HG03095 (cell line): ENCODE measurements at regions not wholly inside any gene's neighbourhood (a gene's known extent, or its start where the extent isn't known, plus 50 kb on each side); places are given as distances from the start of the nearest gene placed in this dataset.
"Not testable (repeated sequence)": the region's sequence is repeated elsewhere in the genome, so short reads cannot be mapped to it uniquely, and the experiment has no call there.

ENCODE experiments used
- ATAC-seq: cut with Tn5 transposase; IDR thresholded peaks from one replicate; pipeline ENCODE4 v1.9.1; 2021; ENCODE audit warnings: moderate library complexity; ENCODE audit not compliant: unreplicated experiment

DNA sequence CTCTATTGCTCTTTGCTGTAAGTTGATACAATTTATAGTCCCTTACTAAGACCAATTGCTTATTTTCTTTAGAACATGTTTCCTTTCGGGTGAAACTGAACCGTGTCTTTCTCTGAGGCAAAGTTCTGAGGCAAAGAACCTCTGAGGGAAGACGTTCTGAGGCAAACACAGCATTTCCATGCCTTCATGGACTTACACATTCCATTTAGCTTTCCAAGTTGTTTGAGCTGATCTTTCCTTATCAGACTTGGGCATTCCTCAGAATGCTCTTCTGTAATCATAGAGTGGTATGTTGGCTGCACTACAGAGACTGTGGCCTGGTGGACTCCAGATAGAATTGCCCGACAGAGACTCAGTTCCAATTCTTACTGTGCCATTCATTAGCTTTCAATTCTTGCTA lies 579.1 kb downstream of the KCTD12 start:
- no peak for ATAC-seq

DNA sequence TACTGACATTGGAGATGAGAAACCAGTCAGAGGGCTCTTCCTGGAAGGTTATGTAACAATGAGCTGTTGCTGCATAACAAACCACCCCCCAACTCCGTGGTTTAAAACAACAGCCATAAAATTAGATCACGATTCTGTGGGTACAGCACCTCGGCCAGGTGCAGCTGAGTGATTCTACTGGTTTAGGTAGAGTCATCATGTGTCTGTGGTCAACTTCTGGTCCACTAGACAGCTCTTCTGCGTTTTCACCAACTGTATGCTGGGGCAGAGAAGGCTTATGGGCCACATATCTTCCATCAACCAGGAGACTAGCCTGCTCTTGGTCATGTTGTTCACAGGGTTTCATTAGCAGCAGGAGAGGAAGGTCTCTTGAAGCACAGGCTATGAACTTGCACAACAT lies 585.5 kb downstream of the KCTD12 start:
- ATAC-seq: no peak

DNA sequence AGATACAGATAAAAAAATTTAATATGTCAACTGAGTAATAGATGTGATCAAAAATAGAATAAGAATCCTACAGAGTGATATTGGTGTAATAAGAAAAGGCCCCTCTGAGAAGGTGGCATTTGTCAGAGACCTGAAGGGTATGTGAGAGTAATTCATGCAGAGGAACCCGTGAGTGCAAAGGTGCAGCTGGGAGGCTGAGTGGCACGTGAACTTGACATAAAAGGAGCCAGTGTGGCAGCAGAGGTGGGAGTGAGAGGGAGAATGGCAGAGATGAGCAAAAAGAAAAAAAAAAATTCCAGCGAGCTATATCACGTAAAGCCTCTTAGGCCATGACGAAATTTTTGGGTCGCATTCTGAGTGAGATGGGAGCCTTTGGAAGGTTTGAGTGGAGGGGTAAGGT lies 588.9 kb downstream of the KCTD12 start:
- no peak for ATAC-seq

DNA sequence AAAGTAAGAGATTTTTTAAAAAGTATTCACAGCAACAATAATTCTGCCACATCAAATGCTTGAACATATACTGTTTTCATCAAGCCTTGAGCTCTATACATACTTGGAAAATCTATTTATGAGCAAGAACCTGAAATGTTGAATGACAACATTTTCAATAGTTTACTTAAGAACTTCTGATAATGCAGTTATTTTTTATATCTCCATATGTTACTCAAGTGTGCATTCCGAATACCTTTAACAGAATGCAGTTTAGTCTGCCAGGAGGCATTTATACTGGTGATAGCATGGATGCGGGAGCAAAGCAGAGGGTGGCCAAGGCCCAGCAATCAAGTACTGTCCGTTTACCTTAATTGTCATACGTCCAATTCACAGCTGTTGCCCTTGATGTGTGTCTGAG lies 589.5 kb downstream of the KCTD12 start:
- no peak for ATAC-seq

DNA sequence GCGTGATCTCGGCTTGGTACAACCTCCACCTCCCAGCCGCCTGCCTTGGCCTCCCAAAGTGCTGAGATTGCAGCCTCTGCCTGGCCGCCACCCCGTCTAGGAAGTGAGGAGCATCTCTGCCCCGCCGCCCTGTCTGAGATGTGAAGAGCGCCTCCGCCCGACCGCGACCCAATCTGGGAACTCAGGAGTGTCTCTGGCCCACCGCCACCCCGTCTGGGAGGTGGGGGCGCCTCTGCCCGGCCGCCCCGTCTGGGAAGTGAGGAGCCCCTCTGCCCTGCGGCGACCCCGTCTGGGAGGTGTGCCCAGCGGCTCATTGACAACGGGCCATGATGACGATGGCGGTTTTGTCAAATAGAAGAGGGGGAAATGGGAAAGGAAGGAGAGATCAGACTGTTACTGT lies 591.2 kb downstream of the KCTD12 start:
- ATAC-seq: not testable (repeated sequence)

DNA sequence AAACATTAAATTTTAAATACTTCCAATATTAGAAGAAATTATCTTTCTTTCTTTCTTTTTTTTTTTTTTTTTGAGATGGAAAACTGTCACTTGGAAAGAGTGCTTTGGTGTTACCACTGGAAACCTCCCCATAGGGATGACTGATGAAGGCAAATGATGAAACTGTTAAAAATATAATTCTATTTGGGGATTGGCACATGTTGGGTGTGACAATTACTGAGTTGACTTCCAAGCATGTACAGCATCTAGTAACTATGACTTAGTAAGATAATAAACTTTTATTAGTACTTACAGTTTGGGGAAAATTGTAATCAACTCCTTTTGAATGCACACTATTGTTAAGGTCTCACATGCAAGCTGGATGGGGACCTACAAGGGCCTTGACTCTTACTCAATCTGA lies 592.5 kb downstream of the KCTD12 start:
- ATAC-seq: no peak

DNA sequence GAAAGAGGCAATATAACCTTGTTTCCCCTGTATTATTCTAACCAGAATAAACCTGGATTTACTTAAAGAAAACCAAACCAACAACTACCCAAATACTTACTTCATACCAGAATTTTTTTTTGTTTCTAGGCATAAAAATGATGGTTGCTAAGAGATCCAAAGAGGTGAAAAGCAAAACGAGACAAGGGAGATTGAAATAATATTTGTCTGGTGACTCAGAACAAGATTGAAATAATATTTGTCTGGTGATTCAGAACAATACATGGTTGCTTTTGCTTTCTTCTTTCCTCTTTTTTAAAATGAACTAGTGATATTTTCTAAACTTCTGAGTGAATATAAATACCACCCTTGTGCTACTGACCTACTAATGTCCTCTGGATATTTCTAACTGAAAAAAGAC lies 592.9 kb downstream of the KCTD12 start:
- no peak for ATAC-seq

DNA sequence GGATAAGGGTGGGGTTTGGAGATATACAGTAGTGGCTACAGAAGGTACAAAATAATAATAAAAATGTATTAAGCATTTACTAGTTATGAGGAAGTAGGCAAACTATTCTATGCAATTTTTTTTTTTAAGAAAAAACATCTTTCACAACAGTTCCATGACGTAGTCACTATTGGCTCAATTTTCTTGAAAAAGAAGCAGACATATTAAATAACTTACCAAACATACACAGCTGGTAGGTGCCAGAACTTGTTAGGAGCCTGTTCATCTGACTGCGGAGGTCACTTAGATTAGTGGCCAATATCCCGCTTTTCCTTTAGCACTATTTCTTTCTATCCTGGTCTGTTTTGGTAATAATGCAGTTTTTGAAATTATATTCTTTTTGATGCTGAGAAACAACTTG lies 593.5 kb downstream of the KCTD12 start:
- ATAC-seq: no peak

DNA sequence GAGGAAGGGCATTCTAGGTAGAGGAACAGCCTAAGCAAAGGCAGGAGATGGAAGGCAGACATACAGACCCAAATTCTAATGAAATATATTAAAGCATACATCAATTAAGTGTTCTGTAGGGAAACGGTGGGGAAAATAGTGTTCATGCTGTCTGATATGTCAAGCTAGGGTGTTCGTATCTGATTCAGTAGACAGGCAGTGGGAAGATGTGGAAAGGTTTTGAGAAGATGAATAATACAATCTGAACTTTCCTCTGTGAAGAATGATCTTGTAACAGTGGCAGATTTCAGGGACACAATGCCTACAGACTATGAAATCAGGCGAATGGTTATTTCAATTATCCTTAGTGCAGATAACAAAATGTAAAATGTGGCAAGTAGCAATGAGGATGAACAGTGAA lies 594.2 kb downstream of the KCTD12 start:
- ATAC-seq: no peak

DNA sequence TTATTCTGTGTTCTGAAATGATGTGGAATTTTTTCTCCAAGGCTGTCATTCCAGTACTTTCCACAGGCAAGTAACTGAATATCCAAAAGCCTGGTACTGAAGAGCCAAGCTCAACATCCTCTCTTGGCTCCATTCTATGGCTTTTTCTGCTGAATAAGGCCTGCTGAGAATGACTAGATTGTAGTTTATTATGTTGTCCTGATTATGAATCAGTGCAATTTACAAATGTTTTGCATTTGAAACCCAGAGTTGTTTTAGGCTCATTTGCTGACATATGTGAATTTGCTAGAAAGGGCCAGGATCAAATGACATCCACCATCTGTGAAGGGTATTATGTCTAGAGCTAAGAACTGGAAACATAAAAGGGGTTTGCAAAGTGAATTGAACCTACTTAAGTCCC lies 596.6 kb downstream of the KCTD12 start:
- no peak for ATAC-seq

DNA sequence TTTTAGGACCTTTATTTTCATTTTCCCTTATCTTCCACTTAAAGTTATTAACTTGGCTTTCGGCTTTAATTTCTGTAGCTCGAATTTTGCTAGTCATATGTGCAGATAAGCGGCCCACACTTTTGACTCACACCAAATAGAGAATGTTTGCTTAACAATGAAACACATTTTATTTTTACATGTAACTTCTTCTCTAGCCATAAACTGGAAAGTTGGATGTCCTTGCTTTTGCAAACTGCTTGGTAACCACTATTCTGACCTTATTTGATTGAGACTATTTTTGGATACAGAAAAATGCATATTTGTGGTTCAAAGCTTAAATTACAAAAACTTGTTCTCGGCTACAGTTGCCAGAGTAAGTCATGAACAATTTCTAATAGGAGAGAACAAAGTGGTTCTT lies 600.0 kb downstream of the KCTD12 start:
- no peak for ATAC-seq

DNA sequence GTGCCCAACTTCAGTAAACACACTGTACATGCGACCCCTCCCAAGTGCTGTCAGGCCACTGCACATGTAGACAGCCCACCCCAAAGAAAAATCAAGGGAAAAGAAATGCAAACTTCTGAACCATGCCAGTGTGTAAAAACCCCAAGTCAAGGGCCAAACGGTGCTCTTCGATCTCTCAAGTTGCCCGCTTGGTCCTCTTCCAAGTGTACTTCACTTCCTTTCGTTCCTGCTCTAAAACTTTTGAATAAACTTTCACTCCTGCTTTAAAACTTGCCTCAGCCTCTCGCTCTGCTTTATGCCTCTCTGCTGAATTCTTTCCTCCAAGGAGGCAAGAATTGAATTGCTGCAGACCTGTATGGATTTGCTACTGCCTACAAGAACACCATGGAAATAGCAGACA lies 600.7 kb downstream of the KCTD12 start:
- ATAC-seq: no peak

DNA sequence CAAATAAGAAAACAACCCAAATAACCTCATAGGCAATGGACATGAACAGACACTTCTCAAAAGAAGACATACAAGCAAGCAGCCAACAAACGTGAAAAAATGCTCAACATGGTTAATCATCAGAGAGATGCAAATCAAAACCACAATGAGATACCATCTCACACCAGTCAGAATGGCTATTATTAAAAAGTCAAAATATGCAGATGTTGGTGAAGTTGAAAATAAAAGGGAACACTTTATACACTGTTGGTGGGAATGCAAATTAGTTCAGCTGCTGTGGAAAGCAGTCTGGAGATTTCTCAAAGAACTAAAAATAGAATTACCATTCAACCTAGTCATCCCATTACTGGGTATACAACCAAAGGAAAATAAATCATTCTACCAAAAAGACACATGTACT lies 606.4 kb downstream of the KCTD12 start:
- not testable (repeated sequence) for ATAC-seq

DNA sequence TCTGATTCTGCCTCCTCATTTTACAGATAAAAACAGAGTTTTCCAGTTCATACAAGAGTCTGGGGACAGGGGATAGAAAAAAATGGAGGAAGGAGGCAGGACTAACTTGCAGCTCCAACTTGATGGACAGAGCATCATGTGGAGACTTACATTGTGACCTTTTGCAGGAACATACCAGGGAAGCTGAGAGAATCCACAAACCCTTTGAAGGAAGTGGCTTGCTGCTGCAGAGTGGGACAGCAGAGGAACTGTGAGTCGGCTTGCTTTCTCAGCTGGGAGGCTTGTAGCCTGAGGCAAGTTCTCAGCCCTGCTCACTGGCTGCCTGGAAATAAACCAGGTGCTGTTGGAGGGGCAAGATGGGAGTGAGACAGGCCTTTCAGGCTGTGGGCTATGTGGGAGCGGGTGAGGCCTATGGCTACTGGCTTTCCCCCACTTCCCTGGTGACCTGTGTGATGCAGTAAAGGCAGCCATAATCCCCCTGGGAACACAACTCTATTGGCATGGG lies 614.4 kb downstream of the KCTD12 start:
- no peak for ATAC-seq

DNA sequence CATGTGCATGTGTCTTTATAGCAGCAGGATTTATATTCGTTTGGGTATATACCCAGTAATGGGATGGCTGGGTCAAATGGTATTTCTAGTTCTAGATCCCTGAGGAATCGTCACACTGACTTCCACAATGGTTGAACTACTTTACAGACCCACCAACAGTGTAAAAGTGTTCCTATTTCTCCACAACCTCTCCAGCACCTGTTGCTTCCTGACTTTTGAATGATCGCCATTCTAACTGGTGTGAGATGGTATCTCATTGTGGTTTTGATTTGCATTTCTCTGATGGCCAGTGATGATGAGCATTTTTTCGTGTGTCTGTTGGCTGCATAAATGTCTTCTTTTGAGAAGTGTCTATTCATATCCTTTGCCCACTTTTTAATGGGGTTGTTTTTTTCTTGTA lies 617.9 kb downstream of the KCTD12 start:
- ATAC-seq: not testable (repeated sequence)

DNA sequence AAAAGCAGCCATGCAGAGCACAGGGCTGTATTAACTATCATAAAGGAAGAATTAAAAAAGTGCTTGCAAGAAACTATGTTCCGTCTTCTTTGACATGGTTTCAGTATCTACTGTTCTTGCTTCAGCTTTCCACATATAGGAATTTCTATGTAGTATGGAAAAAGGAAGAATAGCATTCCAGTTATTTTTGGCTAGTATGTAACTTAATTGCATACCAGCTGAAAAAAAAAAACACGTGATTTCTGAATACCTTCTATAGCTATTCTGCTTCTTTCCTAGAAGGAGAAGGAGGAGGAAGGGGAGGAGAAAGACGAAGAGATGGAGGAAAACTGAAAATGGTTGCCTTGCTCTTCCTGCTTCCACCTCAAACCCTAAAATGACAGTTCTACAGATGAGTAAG lies 619.0 kb downstream of the KCTD12 start:
- ATAC-seq: no peak

DNA sequence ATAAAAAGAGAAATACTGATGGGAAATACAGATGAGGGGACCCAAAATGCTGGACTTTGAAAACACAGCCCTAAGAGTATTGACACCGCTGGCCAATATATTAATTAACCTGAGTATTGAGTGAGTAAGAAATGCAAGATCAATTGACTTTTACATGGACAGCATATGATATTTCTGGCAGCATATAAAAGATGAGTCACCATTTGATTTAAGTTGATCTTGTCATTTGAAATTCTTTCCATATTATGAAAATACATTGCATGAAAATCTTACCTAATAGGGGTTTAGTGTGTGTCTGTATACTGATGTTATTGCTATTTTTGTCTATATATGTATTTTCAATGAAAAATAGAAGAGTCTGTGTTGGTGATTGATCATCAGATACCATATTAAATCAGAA lies 619.6 kb downstream of the KCTD12 start:
- no peak for ATAC-seq

DNA sequence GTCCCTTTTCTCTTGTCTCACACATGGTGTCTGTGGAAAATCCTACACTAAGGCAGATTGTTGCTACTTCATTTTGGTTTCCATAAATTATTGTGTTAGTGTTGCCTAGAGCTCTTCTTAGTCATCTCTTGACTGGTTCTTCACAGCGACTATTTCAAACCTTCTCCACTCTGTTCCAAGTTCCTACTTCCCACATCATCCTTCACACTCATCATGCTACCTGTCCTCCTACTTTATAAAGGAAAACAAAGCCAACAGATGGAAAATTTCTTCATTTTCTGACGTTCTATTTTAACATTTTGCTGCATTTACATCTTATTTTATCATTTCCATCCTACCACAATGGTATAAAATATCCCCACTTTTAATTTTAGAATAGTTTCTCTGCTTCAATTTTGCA lies 614.1 kb downstream of the LMO7 start:
- no peak for ATAC-seq

DNA sequence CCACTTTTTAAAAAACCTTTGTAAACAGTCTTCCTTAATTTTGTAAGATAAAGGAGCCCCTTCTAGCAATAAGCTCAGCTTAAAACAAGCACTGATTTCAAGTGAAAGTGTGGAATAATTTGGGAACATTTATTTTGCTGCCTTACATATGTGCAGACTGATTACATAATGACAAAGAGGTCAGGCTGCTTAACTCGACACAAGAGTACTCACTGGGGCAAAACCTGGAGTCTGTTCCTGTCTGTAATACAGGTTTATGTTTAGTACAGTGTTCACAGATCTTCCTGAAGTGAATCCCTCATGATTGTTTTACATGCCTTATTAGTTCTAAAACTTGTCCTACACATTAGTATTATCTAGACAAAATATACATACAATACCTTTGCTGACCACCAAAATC lies 609.8 kb downstream of the LMO7 start:
- no peak for ATAC-seq

DNA sequence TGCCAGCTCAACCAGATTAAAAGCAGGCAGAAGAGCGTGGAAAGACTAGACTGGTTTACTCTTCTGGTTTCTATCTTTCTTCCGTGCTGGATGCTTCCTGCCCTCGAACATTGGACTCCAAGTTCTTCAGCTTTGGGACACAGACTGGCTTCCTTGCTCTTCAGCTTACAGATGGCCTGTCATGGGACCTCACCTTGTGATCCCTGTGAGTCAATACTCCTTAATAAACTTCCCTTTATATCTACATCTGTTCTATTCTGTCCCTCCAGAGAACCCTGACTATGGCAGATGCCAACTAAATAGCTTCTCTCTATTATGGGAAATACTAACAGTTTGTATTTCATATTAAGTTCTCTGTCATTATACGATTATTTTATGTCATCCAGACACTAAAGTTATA lies 609.1 kb downstream of the LMO7 start:
- ATAC-seq: no peak

DNA sequence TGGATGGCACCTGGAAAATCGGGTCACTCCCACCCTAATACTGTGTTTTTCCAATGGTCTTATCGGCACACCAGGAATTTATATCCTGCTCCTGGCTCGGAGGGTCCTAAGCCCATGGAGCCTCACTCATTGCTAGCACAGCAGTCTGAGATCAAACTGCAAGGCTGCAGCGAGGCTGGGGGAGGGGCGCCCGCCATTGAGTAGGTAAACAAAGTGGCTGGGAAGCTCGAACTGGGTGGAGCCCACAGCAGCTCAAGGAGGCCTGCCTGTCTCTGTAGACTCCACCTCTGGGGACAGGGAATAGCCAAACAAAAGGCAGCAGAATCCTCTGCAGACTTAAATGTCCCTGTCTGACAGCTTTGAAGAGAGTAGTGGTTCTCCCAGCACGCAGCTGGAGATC lies 607.0 kb downstream of the LMO7 start:
- not testable (repeated sequence) for ATAC-seq

DNA sequence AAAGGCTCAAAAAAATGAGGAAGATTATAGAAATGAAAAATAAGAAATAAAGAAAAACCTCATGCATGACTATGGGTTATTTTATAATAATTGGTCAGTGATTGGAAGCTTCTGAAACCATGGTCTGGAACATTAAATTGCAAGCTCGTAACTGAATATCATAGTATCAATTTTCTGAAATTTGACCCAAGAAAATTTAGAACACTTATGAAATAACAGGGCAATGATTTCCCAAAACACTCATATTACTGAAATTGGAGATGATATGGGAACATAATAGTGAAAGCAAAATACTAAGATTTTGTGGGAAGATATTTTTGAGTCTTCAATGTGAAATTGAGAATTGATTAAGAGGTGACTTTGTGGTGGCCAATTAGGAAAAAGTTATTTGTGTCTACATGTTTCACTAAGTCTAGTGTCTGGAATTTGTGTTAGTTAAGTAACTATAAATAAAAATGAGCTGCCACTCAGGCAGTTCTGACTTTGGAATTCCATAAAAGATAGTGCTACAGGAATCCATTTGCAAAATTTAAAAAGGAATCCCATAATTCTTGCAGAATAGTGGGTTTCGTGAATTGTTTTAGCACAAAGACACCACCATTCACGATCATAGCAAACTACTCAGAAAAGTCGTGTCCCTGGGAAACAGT lies 603.0 kb downstream of the LMO7 start:
- no peak for ATAC-seq

DNA sequence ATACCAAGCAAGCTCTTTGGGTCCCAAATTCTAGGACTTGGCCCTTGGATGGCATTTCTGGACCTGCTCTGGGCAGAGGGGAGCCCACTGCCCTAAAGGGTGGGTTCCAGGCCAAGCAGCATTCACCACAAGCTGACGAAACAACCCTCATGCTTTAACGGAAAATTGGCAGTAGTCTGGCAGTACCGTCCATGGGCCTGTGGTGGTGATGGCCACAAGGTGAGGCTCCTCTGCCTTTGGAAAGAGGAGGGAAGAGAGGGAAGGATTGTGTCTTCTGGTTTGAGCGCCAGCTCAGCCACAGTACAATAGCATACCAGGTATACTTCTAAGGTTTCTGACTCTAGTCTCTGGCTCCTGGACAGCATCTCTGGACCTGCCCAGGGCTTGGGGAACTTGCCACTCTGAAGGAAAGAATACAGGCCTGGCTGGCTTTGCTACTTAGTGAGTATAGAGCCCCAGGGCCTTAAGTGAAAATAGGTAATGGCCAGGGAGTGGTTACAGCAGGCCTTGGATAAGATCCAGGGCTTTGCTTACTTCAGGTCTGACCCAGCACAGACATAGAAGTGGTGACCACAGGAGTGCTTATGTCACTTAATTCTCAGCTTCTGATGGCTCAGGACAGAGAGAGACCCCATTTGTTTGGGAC lies 595.5 kb downstream of the LMO7 start:
- ATAC-seq: no peak
